Calu3 (cell line): ENCODE measurements at regions not wholly inside any gene's neighbourhood (a gene's known extent, or its start where the extent isn't known, plus 50 kb on each side); places are given as distances from the start of the nearest gene placed in this dataset.

Experiments
- BruUV-seq: library from RNA; stranded (reverse); fragments of 400-500 nt; replicated peaks from 2 replicates; lab custom pipeline; 2021; lab: Mats Ljungman, UMichigan
- CTCF ChIA-PET: fragments of 300-600 bp; sonication (Branson Sonifier 250); formaldehyde crosslinking; loops from one replicate; lab custom pipeline; 2022; ENCODE audit warnings: antibody characterized with exemption; lab: Charles Lee
- DNase-seq: peaks from one replicate; pipeline ENCODE4 v3.0.0; 2022
- H3K27ac Mint-ChIP-seq: one replicate; pipeline ENCODE4 v1.8.0; 2022; ENCODE audit warnings: mixed read lengths; ENCODE audit not compliant: unreplicated experiment
- H3K27me3 Mint-ChIP-seq: one replicate; pipeline ENCODE4 v1.8.0; 2022; ENCODE audit warnings: mixed read lengths; ENCODE audit not compliant: unreplicated experiment
- H3K36me3 Mint-ChIP-seq: one replicate; pipeline ENCODE4 v1.8.0; 2022; ENCODE audit warnings: mild to moderate bottlenecking, moderate library complexity, mixed read lengths; ENCODE audit not compliant: insufficient read depth, unreplicated experiment
- H3K4me1 Mint-ChIP-seq: one replicate; pipeline ENCODE4 v1.8.0; 2022; ENCODE audit warnings: mild to moderate bottlenecking, low read depth, mixed read lengths; ENCODE audit not compliant: unreplicated experiment
- H3K4me3 Mint-ChIP-seq: one replicate; pipeline ENCODE4 v1.8.0; 2022; ENCODE audit warnings: mild to moderate bottlenecking, low read depth, moderate library complexity, mixed read lengths; ENCODE audit not compliant: unreplicated experiment
- H3K9me3 Mint-ChIP-seq: one replicate; pipeline ENCODE4 v1.8.0; 2022; ENCODE audit warnings: low read depth, mixed read lengths; ENCODE audit not compliant: unreplicated experiment
- intact Hi-C: fragments of 100-400 bp; cut with micrococcal nuclease; formaldehyde crosslinking; loops from one replicate; pipeline ENCODE4 v1.10.0; 2022; ENCODE audit not compliant: unreplicated experiment
- TF ChIP-seq, protein P1 (sequence below): fragments of 200-600 bp; IDR thresholded peaks from one replicate; pipeline ENCODE4 v1.8.0; 2022; ENCODE audit warnings: antibody characterized with exemption; ENCODE audit not compliant: unreplicated experiment

DNA sequence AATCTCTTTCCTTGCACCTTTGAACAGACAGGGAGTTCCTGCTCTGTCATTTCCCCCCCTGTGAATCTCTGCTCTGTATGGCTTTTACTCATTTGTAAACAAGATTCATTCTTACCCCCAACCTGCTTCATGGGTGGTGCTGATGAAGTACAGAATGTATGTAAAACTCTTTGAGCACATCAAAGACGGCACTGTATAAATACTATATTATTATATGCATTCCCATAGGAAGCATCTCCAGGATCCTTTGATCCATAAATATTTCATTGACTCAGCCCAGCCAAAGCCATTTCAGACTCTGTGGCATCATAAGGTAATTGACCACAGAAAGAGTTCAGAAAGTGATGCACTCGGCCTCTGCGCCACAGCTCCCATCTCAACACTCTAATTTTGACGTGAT, 208.7 kb downstream of the EFNB2 start:
- intact Hi-C loops: no loop called here
- no TSS peak for BruUV-seq
- Mint-ChIP-seq H3K4me1 (no peaks in the 10 kb centered on the region), H3K4me3 (no peak overlapping the region), H3K36me3 (no peaks in the 10 kb centered on the region), H3K27me3 (no peaks in the 10 kb centered on the region), H3K27ac (no peak overlapping the region), H3K9me3 (peaks cover 4% of the 10 kb centered on the region)
- CTCF ChIA-PET: no interaction called here
- no peak for DNase-seq
- TF ChIP-seq, protein P1, sequence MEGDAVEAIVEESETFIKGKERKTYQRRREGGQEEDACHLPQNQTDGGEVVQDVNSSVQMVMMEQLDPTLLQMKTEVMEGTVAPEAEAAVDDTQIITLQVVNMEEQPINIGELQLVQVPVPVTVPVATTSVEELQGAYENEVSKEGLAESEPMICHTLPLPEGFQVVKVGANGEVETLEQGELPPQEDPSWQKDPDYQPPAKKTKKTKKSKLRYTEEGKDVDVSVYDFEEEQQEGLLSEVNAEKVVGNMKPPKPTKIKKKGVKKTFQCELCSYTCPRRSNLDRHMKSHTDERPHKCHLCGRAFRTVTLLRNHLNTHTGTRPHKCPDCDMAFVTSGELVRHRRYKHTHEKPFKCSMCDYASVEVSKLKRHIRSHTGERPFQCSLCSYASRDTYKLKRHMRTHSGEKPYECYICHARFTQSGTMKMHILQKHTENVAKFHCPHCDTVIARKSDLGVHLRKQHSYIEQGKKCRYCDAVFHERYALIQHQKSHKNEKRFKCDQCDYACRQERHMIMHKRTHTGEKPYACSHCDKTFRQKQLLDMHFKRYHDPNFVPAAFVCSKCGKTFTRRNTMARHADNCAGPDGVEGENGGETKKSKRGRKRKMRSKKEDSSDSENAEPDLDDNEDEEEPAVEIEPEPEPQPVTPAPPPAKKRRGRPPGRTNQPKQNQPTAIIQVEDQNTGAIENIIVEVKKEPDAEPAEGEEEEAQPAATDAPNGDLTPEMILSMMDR: no peak

DNA sequence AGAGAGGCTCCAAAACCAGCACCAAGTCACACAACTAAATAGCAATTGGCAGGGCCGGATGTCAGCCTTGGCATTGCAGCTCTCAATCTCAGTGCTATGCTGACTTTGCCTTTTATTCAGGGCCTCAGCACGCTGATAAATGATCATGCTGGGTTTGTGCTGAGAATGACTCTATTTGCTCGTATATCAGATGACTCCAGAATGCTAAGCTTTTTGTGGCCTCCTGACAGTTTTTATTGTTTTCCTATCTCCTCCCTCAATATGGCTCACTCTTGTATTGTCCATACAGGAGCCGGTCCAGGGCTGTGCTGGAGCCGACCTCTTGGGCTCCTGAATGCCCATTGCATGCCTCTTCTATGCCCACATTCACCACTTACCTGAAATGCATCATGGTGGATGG, 211.0 kb downstream of the EFNB2 start:
- TF ChIP-seq, protein P1: no peak
- BruUV-seq: no TSS peak
- H3K27ac Mint-ChIP-seq: no peak overlapping the region
- CTCF ChIA-PET: no interaction called here
- no peaks in the 10 kb centered on the region for H3K36me3 Mint-ChIP-seq
- intact Hi-C loops: no loop called here
- DNase-seq: no peak
- H3K4me1 Mint-ChIP-seq: no peaks in the 10 kb centered on the region
- H3K4me3 Mint-ChIP-seq: no peak overlapping the region
- H3K27me3 Mint-ChIP-seq: no peaks in the 10 kb centered on the region
- H3K9me3 Mint-ChIP-seq: peaks cover 4% of the 10 kb centered on the region

DNA sequence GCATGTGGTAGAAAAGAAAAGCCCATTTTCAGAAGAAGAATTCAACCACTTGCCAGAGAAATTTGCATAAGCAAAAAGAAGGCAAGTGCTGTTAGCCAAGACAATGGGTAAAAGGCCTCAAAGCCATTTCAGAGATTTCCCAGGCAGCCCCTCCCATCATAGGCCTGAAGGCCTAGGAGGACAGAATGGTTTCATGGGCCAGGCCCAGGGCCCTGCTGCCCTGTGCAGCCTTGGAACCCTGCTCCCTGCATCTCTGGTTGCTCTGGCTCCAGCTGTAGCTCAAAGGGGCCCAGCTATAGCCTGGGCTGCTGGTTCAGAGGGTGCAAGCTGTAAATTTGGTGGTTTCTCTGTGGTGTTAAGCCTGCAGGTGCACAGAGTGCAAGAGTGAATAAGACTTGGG, 212.8 kb downstream of the EFNB2 start:
- DNase-seq: no peak
- CTCF ChIA-PET: no interaction called here
- no peaks in the 10 kb centered on the region for H3K4me1 Mint-ChIP-seq
- H3K36me3 Mint-ChIP-seq: no peaks in the 10 kb centered on the region
- H3K4me3 Mint-ChIP-seq: no peak overlapping the region
- peaks cover 4% of the 10 kb centered on the region for H3K9me3 Mint-ChIP-seq
- intact Hi-C loops: no loop called here
- H3K27ac Mint-ChIP-seq: no peak overlapping the region
- H3K27me3 Mint-ChIP-seq: no peaks in the 10 kb centered on the region
- TF ChIP-seq, protein P1: no peak
- no TSS peak for BruUV-seq

DNA sequence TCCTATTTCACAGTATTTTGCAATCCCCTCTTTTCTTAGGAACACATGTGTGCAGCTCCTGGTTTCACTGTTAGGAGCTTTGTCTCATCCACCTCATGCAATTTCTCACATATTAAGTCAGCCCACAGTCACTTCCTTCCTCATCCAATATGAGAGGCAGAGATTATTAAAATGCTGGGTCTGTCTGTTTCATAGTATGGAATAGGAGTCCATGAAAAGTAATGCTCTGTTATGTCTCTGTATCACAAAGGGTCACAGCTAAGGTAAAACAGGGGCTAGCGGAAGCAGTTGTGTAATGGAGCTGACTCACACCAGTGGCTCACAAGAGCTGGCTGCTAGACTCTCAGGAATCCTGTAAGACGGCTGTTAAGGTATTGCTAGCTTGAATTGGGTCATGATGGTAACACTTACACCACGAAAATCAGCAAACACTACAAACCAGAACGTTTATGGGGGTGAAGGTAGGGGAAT, 216.5 kb downstream of the EFNB2 start:
- Mint-ChIP-seq H3K36me3 (no peaks in the 10 kb centered on the region), H3K9me3 (peaks cover 2% of the 10 kb centered on the region), H3K4me1 (no peaks in the 10 kb centered on the region), H3K4me3 (no peak overlapping the region), H3K27ac (peak overlapping the region; percentile 78), H3K27me3 (no peaks in the 10 kb centered on the region)
- CTCF ChIA-PET: interaction anchor here (0.8 kb wide), 2 partner anchors 30 to 235 kb away, joined by 3 to 4 read pairs; no protein-coding TSS in a partner anchor
- TF ChIP-seq, protein P1: no peak
- BruUV-seq: no TSS peak
- DNase-seq: peak; percentile 47
- intact Hi-C loops: no loop called here
